ENCODE measurements at regions not wholly inside any gene's neighbourhood (a gene's known extent, or its start where the extent isn't known, plus 50 kb on each side); places are given as distances from the start of the nearest gene placed in this dataset.

DNA sequence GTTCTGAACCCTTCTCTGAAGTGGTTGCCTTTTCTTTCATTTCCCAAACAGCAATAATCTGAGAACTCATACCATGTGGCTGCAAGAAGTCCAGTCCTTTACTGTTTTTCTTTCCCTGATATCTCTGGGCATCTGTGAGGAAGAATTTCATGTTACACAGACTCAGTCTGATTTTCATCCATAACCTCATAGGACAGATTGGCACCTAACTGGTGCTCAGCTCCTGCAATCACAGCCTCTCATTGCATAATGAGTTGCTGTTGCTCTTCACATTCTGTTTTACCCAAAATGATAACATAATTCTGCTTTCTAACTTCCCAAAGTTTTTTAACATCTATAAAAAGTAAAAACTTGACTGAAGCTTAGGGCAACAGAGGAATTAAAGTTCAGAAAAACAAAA is 472.2 kb upstream of the PBX1 start:
- no peaks in the 10 kb centered on the region for H3K4me1 ChIP-seq (ENCODE audit: control insufficient read depth, insufficient read depth, low read length)
- intact Hi-C loops (cut with micrococcal nuclease; ENCODE audit: unreplicated experiment): no loop called here
- POLR2A ChIA-PET: no interaction called here
- no peak overlapping the region for H3K27ac ChIP-seq (ENCODE audit: low read length)
- H3K9me3 ChIP-seq (ENCODE audit: control insufficient read depth, insufficient read depth, low read depth, low read length): no peaks in the 10 kb centered on the region
- CTCF ChIA-PET: no interaction called here
- no peaks in the 10 kb centered on the region for H3K27me3 ChIP-seq (ENCODE audit: control insufficient read depth, insufficient read depth, low read length)
- BruUV-seq (replicated peaks): no TSS peak
- in situ Hi-C loops (cut with HindIII; ENCODE audit: low pct_unique_long_range_greater_than_20kb, low sequenced_read_pairs): no loop called here
- H3K4me3 ChIP-seq (ENCODE audit: low read depth in 2 of 2, low read length in 2 of 2): no peak overlapping the region
- TF ChIP-seq, protein P1, sequence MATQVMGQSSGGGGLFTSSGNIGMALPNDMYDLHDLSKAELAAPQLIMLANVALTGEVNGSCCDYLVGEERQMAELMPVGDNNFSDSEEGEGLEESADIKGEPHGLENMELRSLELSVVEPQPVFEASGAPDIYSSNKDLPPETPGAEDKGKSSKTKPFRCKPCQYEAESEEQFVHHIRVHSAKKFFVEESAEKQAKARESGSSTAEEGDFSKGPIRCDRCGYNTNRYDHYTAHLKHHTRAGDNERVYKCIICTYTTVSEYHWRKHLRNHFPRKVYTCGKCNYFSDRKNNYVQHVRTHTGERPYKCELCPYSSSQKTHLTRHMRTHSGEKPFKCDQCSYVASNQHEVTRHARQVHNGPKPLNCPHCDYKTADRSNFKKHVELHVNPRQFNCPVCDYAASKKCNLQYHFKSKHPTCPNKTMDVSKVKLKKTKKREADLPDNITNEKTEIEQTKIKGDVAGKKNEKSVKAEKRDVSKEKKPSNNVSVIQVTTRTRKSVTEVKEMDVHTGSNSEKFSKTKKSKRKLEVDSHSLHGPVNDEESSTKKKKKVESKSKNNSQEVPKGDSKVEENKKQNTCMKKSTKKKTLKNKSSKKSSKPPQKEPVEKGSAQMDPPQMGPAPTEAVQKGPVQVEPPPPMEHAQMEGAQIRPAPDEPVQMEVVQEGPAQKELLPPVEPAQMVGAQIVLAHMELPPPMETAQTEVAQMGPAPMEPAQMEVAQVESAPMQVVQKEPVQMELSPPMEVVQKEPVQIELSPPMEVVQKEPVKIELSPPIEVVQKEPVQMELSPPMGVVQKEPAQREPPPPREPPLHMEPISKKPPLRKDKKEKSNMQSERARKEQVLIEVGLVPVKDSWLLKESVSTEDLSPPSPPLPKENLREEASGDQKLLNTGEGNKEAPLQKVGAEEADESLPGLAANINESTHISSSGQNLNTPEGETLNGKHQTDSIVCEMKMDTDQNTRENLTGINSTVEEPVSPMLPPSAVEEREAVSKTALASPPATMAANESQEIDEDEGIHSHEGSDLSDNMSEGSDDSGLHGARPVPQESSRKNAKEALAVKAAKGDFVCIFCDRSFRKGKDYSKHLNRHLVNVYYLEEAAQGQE (IDR thresholded peaks at IDR 0.05; ENCODE audit: insufficient read depth in 1 of 2, low read depth in 2 of 2, low read length in 1 of 2): no peak
- TF ChIP-seq SIN3A (IDR thresholded peaks at IDR 0.05; ENCODE audit: borderline replicate concordance, insufficient read depth, low read depth, low read length) (no peak), TCF7L2 (IDR thresholded peaks at IDR 0.05; ENCODE audit: low read depth, low read length) (no peak), CTCF (IDR thresholded peaks at IDR 0.05) (no peak), POLR2AphosphoS5 (IDR thresholded peaks at IDR 0.05; ENCODE audit: low read depth, low read length) (no peak)
- H3K36me3 ChIP-seq (ENCODE audit: control insufficient read depth, insufficient read depth, low read length): no peaks in the 10 kb centered on the region
- ATAC-seq (no peak), DNase-seq (ENCODE audit: low read depth, low spot score) (no peak)

- ATAC-seq (no peak), DNase-seq (ENCODE audit: low read depth, low spot score) (no peak)
- in situ Hi-C loops (cut with HindIII; ENCODE audit: low pct_unique_long_range_greater_than_20kb, low sequenced_read_pairs) (no loop called here), intact Hi-C loops (cut with micrococcal nuclease; ENCODE audit: unreplicated experiment) (no loop called here)
- Histone ChIP-seq H3K9me3 (ENCODE audit: control insufficient read depth, insufficient read depth, low read depth, low read length) (no peaks in the 10 kb centered on the region), H3K27me3 (ENCODE audit: control insufficient read depth, insufficient read depth, low read length) (no peaks in the 10 kb centered on the region), H3K4me3 (ENCODE audit: low read depth in 2 of 2, low read length in 2 of 2) (no peak overlapping the region), H3K36me3 (ENCODE audit: control insufficient read depth, insufficient read depth, low read length) (no peaks in the 10 kb centered on the region), H3K27ac (ENCODE audit: low read length) (no peak overlapping the region), H3K4me1 (ENCODE audit: control insufficient read depth, insufficient read depth, low read length) (no peaks in the 10 kb centered on the region)
- POLR2A ChIA-PET: no interaction called here
- no peak for TF ChIP-seq CTCF (IDR thresholded peaks at IDR 0.05)
- TF ChIP-seq TCF7L2 (IDR thresholded peaks at IDR 0.05; ENCODE audit: low read depth, low read length): no peak
- no peak for TF ChIP-seq SIN3A (IDR thresholded peaks at IDR 0.05; ENCODE audit: borderline replicate concordance, insufficient read depth, low read depth, low read length)
- no peak for TF ChIP-seq POLR2AphosphoS5 (IDR thresholded peaks at IDR 0.05; ENCODE audit: low read depth, low read length)
- TF ChIP-seq, protein P1 (IDR thresholded peaks at IDR 0.05; ENCODE audit: insufficient read depth in 1 of 2, low read depth in 2 of 2, low read length in 1 of 2): no peak
- BruUV-seq (replicated peaks): no TSS peak
- CTCF ChIA-PET: no interaction called here
Measured at GRCh38 chr1:164087906-164088453, 471.0 kb upstream of the PBX1 start.
